ENCODE measurements at regions not wholly inside any gene's neighbourhood (a gene's known extent, or its start where the extent isn't known, plus 50 kb on each side); places are given as distances from the start of the nearest gene placed in this dataset.

GRCh38 chr4:57766341-57766740 is 656.2 kb upstream of the IGFBP7 start:
- no peaks in the 10 kb centered on the region for H3K4me1 ChIP-seq (ENCODE audit: insufficient read depth, low read length)
- TF ChIP-seq CTCF (conservative IDR thresholded peaks at IDR 0.05) = no peak
- no peaks in the 10 kb centered on the region for H3K27me3 ChIP-seq (ENCODE audit: insufficient read depth, low read length)
- WGBS (ENCODE audit: extremely low coverage, insufficient read length, low lambda C conversion rate) = no CpG with 5 or more reads among the region's 1 CpG
- no peak overlapping the region for H3K23ac ChIP-seq (ENCODE audit: insufficient read length, low read depth, low read length)
- no peak overlapping the region for H3K14ac ChIP-seq (ENCODE audit: insufficient read depth, low read length)
- no peaks in the 10 kb centered on the region for H3K79me2 ChIP-seq (ENCODE audit: insufficient read depth, low read length)
- DNase-seq = no peak
- H3K4me3 Mint-ChIP-seq = no peak overlapping the region
- H2BK20ac ChIP-seq (ENCODE audit: low read depth, low read length, poor library complexity, severe bottlenecking) = no peak overlapping the region
- H3K9me3 Mint-ChIP-seq = peaks cover 13 to 18% of the 10 kb centered on the region in 2 experiments; a peak in 4 of 5 replicates
- H3K56ac ChIP-seq (ENCODE audit: insufficient read length, low read depth, low read length) = no peak overlapping the region
- H4K91ac ChIP-seq (ENCODE audit: insufficient read length, low read depth, low read length) = no peak overlapping the region
- no peaks in the 10 kb centered on the region for H3K9me3 ChIP-seq (ENCODE audit: control insufficient read depth, low read depth, low read length)
- H2BK12ac ChIP-seq (ENCODE audit: insufficient read length, low read depth, low read length) = no peak overlapping the region
- H4K5ac ChIP-seq (ENCODE audit: insufficient read length, low read depth, low read length) = no peak overlapping the region
- H3K23me2 ChIP-seq (ENCODE audit: insufficient read length, low read depth, low read length, poor library complexity, severe bottlenecking) = no peaks in the 10 kb centered on the region
- H3K27ac Mint-ChIP-seq = no peak overlapping the region
- no peak overlapping the region for H2BK5ac ChIP-seq (ENCODE audit: insufficient read length, low read length)
- H3K4ac ChIP-seq (ENCODE audit: low read depth, low read length) = no peak overlapping the region
- H3K18ac ChIP-seq (ENCODE audit: insufficient read length, low read depth, low read length) = no peak overlapping the region
- H3K27ac ChIP-seq (ENCODE audit: insufficient read length, low read depth, low read length) = no peak overlapping the region
- no peaks in the 10 kb centered on the region; a peak in 1 of 7 replicates for H3K36me3 Mint-ChIP-seq (ENCODE audit: insufficient read depth in 1 of 3, low read depth in 3 of 3)
- H2BK15ac ChIP-seq (ENCODE audit: low read depth, low read length) = no peak overlapping the region
- peaks cover 0 to 2% of the 10 kb centered on the region in 2 experiments; a peak in 1 of 4 replicates for H3K4me1 Mint-ChIP-seq
- H3K4me2 ChIP-seq (ENCODE audit: insufficient read depth, insufficient read length, low read length) = no peak overlapping the region
- no peak overlapping the region for H3T11ph ChIP-seq (ENCODE audit: low read length)
- H2AFZ ChIP-seq (ENCODE audit: low read length) = no peak overlapping the region
- no peak overlapping the region for H2AK5ac ChIP-seq (ENCODE audit: insufficient read length, low read length)
- H2BK120ac ChIP-seq (ENCODE audit: low read depth, low read length, poor library complexity, severe bottlenecking) = no peak overlapping the region
- no peaks in the 10 kb centered on the region for H3K79me1 ChIP-seq (ENCODE audit: insufficient read depth, low read depth, low read length, poor library complexity, severe bottlenecking)
- no peak overlapping the region for H3K9ac ChIP-seq (ENCODE audit: extremely low read depth, insufficient read length, low read length)
- no peaks in the 10 kb centered on the region for H3K27me3 Mint-ChIP-seq (ENCODE audit: low read depth)
- H4K8ac ChIP-seq (replicated peaks; ENCODE audit: insufficient read length, low read depth, low read length) = no peak overlapping the region
- no peaks in the 10 kb centered on the region for H4K20me1 ChIP-seq (ENCODE audit: control insufficient read depth, insufficient read depth, insufficient read length)
